ENCODE measurements at regions not wholly inside any gene's neighbourhood (a gene's known extent, or its start where the extent isn't known, plus 50 kb on each side); places are given as distances from the start of the nearest gene placed in this dataset.

DNA sequence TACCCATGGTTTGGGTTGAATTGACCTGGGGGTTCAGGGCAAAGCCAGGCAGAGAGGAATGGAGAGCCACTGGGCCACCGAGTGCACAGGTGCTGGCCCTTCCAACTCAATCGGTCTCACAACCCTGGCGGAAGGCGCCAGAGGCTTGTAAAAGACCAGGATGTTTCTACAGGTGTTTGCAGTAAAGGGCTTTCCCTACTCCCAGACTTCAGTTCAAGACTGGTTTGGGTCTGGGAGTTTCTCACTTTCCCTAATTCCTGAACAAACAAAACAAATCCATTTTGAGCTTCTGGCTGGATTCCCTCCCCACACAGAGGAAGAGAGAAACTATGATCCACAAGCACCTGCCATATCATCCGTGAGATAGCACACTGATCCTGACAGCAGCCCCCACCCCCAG lies 125.2 kb upstream of the KLF4 start:
- H2AFZ ChIP-seq (ENCODE audit: low read length), result no peak overlapping the region
- no peak overlapping the region for H4K8ac ChIP-seq (replicated peaks; ENCODE audit: insufficient read length, low read depth, low read length)
- no peak overlapping the region for H2AK5ac ChIP-seq (ENCODE audit: insufficient read length, low read length)
- H4K91ac ChIP-seq (ENCODE audit: insufficient read length, low read depth, low read length), result no peak overlapping the region
- Mint-ChIP-seq H3K36me3 (ENCODE audit: insufficient read depth in 1 of 3, low read depth in 3 of 3) (no peaks in the 10 kb centered on the region), H3K27me3 (ENCODE audit: low read depth) (peaks cover 3% of the 10 kb centered on the region; the same call in 1 of the 2 replicates), H3K9me3 (no peaks in the 10 kb centered on the region; a peak in 1 of 5 replicates), H3K4me1 (no peaks in the 10 kb centered on the region; a peak in 1 of 4 replicates), H3K27ac (peak overlapping the region in 1 of 3 experiments; percentile 85; a peak in 2 of 7 replicates), H3K4me3 (no peak overlapping the region)
- H3T11ph ChIP-seq (ENCODE audit: low read length), result no peak overlapping the region
- no peak for DNase-seq
- H3K56ac ChIP-seq (ENCODE audit: insufficient read length, low read depth, low read length), result no peak overlapping the region
- no peak overlapping the region for H3K18ac ChIP-seq (ENCODE audit: insufficient read length, low read depth, low read length)
- H3K79me1 ChIP-seq (ENCODE audit: insufficient read depth, low read depth, low read length, poor library complexity, severe bottlenecking), result no peaks in the 10 kb centered on the region
- H3K9me3 ChIP-seq (ENCODE audit: control insufficient read depth, low read depth, low read length), result no peaks in the 10 kb centered on the region
- TF ChIP-seq, protein P1, sequence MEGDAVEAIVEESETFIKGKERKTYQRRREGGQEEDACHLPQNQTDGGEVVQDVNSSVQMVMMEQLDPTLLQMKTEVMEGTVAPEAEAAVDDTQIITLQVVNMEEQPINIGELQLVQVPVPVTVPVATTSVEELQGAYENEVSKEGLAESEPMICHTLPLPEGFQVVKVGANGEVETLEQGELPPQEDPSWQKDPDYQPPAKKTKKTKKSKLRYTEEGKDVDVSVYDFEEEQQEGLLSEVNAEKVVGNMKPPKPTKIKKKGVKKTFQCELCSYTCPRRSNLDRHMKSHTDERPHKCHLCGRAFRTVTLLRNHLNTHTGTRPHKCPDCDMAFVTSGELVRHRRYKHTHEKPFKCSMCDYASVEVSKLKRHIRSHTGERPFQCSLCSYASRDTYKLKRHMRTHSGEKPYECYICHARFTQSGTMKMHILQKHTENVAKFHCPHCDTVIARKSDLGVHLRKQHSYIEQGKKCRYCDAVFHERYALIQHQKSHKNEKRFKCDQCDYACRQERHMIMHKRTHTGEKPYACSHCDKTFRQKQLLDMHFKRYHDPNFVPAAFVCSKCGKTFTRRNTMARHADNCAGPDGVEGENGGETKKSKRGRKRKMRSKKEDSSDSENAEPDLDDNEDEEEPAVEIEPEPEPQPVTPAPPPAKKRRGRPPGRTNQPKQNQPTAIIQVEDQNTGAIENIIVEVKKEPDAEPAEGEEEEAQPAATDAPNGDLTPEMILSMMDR (conservative IDR thresholded peaks at IDR 0.05), result no peak
- H2BK20ac ChIP-seq (ENCODE audit: low read depth, low read length, poor library complexity, severe bottlenecking), result no peak overlapping the region
- H3K4ac ChIP-seq (ENCODE audit: low read depth, low read length), result no peak overlapping the region
- no peak overlapping the region for H2BK5ac ChIP-seq (ENCODE audit: insufficient read length, low read length)
- no peak overlapping the region for H3K14ac ChIP-seq (ENCODE audit: insufficient read depth, low read length)
- no peak overlapping the region for H3K9ac ChIP-seq (ENCODE audit: extremely low read depth, insufficient read length, low read length)
- no peak overlapping the region for H3K27ac ChIP-seq (ENCODE audit: insufficient read length, low read depth, low read length)
- no peaks in the 10 kb centered on the region for H3K23me2 ChIP-seq (ENCODE audit: insufficient read length, low read depth, low read length, poor library complexity, severe bottlenecking)
- H3K4me2 ChIP-seq (ENCODE audit: insufficient read depth, insufficient read length, low read length), result no peak overlapping the region
- H3K23ac ChIP-seq (ENCODE audit: insufficient read length, low read depth, low read length), result no peak overlapping the region
- H3K4me1 ChIP-seq (ENCODE audit: insufficient read depth, low read length), result no peaks in the 10 kb centered on the region
- H2BK15ac ChIP-seq (ENCODE audit: low read depth, low read length), result no peak overlapping the region
- WGBS (ENCODE audit: extremely low coverage, insufficient read length, low lambda C conversion rate), result no CpG with 5 or more reads among the region's 5 CpGs
- no peaks in the 10 kb centered on the region for H4K20me1 ChIP-seq (ENCODE audit: control insufficient read depth, insufficient read depth, insufficient read length)
- no peak overlapping the region for H2BK120ac ChIP-seq (ENCODE audit: low read depth, low read length, poor library complexity, severe bottlenecking)
- H4K5ac ChIP-seq (ENCODE audit: insufficient read length, low read depth, low read length), result no peak overlapping the region
- no peak overlapping the region for H2BK12ac ChIP-seq (ENCODE audit: insufficient read length, low read depth, low read length)
- no peaks in the 10 kb centered on the region for H3K79me2 ChIP-seq (ENCODE audit: insufficient read depth, low read length)
- H3K27me3 ChIP-seq (ENCODE audit: insufficient read depth, low read length), result no peaks in the 10 kb centered on the region
